AG04450 (cell line): ENCODE measurements at regions not wholly inside any gene's neighbourhood (a gene's known extent, or its start where the extent isn't known, plus 50 kb on each side); places are given as distances from the start of the nearest gene placed in this dataset.

Source experiments
- CTCF ChIA-PET: fragments of 300-600, 350-600 bp; formaldehyde crosslinking; extraction: SDS; loops from one replicate; lab custom pipeline; 2022; ENCODE audit warnings: antibody characterized with exemption, inconsistent platforms; lab: Charles Lee
- POLR2A ChIA-PET: fragments of 350-600 bp; formaldehyde crosslinking; extraction: SDS; loops from one replicate; lab custom pipeline; 2021; ENCODE audit warnings: antibody characterized with exemption, inconsistent platforms; lab: Yijun Ruan, JAX
- DNase-seq: peaks from one replicate; pipeline ENCODE4 v3.0.0-alpha.2; 2011; ENCODE audit warnings: low read depth, low spot score
- H3K27ac ChIP-seq: one replicate; pipeline ENCODE4 v1.5.1; 2012; ENCODE audit warnings: low read depth, low read length, control low read depth
- H3K27me3 ChIP-seq: one replicate; pipeline ENCODE4 v1.6.0; 2012; ENCODE audit warnings: low read length; ENCODE audit not compliant: control insufficient read depth, insufficient read depth
- H3K4me3 ChIP-seq: 2 replicates; pipeline ENCODE4 v1.5.1; 2011; ENCODE audit warnings: mild to moderate bottlenecking, low read depth, low read length, control low read depth
- H3K9me3 ChIP-seq: 2 replicates; pipeline ENCODE4 v1.5.1; 2012; ENCODE audit warnings: low read length; ENCODE audit not compliant: control insufficient read depth, insufficient read depth
- TF ChIP-seq, protein P1 (sequence below): IDR thresholded peaks from 2 replicates; pipeline ENCODE4 v1.5.1; 2011; ENCODE audit warnings: low read depth, low read length, control low read depth, inconsistent platforms

DNA sequence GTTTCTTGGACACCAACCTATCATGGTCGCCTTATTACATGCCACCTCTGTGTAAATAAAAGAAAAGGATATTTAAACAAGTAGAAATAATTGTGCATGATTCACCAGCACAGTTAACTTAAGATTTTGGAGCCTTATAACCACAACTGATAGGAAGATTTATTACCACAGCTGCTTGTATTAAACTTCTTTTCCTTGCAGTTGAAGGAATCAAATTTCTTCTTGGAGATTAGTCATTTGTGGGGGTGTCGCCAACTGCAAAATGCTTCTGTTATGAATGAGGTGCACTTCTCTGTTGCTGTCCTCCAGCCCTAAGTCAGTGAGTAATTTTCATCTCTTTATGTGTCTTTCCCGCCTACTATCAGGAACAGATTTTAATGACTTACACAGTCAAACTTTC lies 73.3 kb downstream of the OR13H1 start:
- TF ChIP-seq, protein P1, sequence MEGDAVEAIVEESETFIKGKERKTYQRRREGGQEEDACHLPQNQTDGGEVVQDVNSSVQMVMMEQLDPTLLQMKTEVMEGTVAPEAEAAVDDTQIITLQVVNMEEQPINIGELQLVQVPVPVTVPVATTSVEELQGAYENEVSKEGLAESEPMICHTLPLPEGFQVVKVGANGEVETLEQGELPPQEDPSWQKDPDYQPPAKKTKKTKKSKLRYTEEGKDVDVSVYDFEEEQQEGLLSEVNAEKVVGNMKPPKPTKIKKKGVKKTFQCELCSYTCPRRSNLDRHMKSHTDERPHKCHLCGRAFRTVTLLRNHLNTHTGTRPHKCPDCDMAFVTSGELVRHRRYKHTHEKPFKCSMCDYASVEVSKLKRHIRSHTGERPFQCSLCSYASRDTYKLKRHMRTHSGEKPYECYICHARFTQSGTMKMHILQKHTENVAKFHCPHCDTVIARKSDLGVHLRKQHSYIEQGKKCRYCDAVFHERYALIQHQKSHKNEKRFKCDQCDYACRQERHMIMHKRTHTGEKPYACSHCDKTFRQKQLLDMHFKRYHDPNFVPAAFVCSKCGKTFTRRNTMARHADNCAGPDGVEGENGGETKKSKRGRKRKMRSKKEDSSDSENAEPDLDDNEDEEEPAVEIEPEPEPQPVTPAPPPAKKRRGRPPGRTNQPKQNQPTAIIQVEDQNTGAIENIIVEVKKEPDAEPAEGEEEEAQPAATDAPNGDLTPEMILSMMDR, result no peak
- Histone ChIP-seq H3K27me3 (no peaks in the 10 kb centered on the region), H3K9me3 (no peaks in the 10 kb centered on the region), H3K27ac (no peak overlapping the region), H3K4me3 (no peak overlapping the region)
- ChIA-PET CTCF (no interaction called here), POLR2A (no interaction called here)
- DNase-seq, result no peak

DNA sequence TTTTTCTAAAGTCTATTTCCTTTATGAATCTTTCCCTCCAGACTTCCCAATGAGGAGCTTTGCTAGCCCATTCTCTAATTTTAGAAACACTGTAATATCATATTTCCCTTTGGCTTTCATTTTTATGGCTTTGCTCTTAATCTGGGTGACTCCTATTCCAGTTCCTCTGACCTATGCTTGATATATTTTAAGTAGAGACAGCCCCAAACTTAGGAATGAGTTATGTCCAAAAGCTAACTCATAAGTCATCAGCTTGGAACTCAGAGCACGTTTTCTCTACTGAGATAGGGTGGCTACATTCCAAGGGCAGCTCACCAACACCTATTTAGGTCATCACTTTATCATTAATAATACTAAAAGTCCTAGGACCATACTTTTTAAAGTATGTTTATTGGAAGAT lies 77.8 kb downstream of the OR13H1 start:
- POLR2A ChIA-PET, result no interaction called here

DNA sequence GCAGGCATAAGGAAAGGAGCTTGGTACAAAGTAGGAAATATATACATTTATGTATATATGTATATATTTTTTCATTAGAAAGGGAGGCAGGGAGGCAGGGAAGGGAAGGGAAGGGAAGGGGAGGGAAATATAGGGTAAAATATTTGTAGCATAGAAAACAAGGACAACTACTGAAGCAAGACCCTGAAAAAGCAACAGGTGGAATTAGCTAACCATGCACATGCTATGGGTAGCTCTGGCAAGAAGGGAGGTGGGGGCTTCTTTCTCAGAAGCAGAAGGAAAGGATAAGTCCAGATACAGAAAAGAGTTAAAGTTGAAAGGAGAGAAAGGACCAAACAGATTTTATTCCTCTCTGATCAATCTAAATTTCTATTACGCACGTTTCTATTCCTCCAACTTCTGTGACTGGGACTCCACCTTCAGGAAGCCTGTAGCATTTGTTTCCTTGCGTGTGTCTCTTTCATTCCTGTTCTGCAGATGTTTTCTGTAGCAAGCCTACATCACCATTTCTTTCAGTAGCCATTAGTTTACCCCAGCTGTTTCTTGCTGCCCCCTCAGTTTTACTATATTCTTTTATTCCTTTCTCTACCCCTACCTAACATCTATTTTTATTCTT lies 82.9 kb downstream of the OR13H1 start:
- ChIA-PET CTCF (no interaction called here), POLR2A (no interaction called here)

More for the DNA sequence above, 77.8 kb downstream of the OR13H1 start:
- no peak overlapping the region for H3K27ac ChIP-seq
- DNase-seq, result no peak
- no peaks in the 10 kb centered on the region for H3K27me3 ChIP-seq
- TF ChIP-seq, protein P1, result no peak
- no peak overlapping the region for H3K4me3 ChIP-seq
- CTCF ChIA-PET, result no interaction called here
- H3K9me3 ChIP-seq, result no peaks in the 10 kb centered on the region

DNA sequence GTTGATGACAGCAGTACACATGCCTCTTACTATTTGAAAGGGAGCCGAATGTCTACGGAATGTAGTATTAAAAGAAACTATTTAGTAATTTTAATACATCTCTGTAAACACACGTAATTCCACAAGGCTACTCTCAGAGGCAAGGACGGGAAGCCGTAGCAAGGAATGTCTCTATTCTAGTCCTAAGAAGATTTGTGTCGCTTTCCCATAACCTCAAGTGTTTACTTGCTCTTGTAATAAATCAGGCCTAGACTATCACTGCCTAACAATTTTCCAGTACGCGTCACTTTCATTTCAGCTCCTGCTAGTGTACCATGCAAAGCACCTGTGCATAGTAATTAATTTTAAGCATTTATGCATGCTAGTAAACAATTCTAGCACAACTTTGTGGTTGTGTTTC lies 86.7 kb downstream of the OR13H1 start:
- Histone ChIP-seq H3K9me3 (no peaks in the 10 kb centered on the region), H3K27ac (no peak overlapping the region), H3K27me3 (no peaks in the 10 kb centered on the region), H3K4me3 (no peak overlapping the region)
- CTCF ChIA-PET, result no interaction called here
- POLR2A ChIA-PET, result no interaction called here
- TF ChIP-seq, protein P1, result no peak
- DNase-seq, result no peak

More for the DNA sequence above, 82.9 kb downstream of the OR13H1 start:
- Histone ChIP-seq H3K9me3 (no peaks in the 10 kb centered on the region), H3K27me3 (no peaks in the 10 kb centered on the region), H3K4me3 (no peak overlapping the region), H3K27ac (no peak overlapping the region)
- DNase-seq, result no peak
- TF ChIP-seq, protein P1, result no peak

DNA sequence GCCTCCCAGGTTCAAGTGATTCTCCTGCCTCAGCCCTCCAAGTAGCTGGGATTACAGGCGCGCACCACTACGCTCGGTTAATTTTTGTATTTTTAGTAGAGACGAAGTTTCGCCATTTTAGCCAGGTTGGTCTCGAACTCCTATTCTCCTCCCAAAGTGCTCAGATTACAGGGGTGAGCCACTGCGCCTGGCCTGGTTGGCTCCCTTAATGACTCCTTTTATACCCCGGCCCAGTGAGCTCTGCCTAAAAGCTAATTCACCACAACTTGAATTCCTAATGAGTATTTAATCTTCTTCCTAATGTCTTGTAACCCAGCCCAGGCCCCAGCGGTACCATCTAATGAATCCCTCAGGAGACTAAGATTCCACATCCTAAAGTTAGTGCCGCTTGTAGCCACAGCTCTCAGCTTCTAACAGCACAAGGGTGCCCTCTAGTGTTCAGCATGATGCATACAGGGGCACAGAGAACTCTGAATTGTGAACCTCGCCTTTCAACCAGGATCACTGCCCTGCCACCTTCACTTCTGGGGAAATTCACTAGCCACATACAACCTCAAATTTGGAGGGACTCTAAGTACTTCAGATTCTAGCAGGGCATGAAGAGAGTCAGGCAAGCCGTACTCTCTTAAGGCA lies 89.5 kb downstream of the OR13H1 start:
- no peaks in the 10 kb centered on the region for H3K27me3 ChIP-seq
- TF ChIP-seq, protein P1, result peak; percentile 67
- no peak for DNase-seq
- no peak overlapping the region for H3K27ac ChIP-seq
- ChIA-PET POLR2A (no interaction called here), CTCF (interaction anchor here (0.7 to 0.8 kb wide), 2 partner anchors 657 to 658 kb away, joined by 3 read pairs; no protein-coding TSS in a partner anchor)
- H3K4me3 ChIP-seq, result no peak overlapping the region
- H3K9me3 ChIP-seq, result no peaks in the 10 kb centered on the region
